HFFc6 (cell line): ENCODE measurements at regions not wholly inside any gene's neighbourhood (a gene's known extent, or its start where the extent isn't known, plus 50 kb on each side); places are given as distances from the start of the nearest gene placed in this dataset.

Experiments
- DNase-seq: peaks from one replicate; pipeline ENCODE4 v3.0.0-alpha.2; 2018
- H3K27ac Mint-ChIP-seq: 2 replicates; pipeline ENCODE4 v1.8.0; 2020; ENCODE audit warnings: mild to moderate bottlenecking, mixed read lengths
- H3K27me3 Mint-ChIP-seq: 2 replicates; pipeline ENCODE4 v1.8.0; 2021; ENCODE audit warnings: mild to moderate bottlenecking, moderate library complexity, mixed read lengths; ENCODE audit not compliant: insufficient read depth
- H3K36me3 Mint-ChIP-seq: 2 replicates; pipeline ENCODE4 v1.8.0; 2021; ENCODE audit warnings: low read depth, mixed read lengths
- H3K4me1 Mint-ChIP-seq: 2 replicates; pipeline ENCODE4 v1.8.0; 2020; ENCODE audit warnings: low read depth, mixed read lengths
- H3K4me3 Mint-ChIP-seq: 2 replicates; pipeline ENCODE4 v1.8.0; 2020; ENCODE audit warnings: mild to moderate bottlenecking, moderate library complexity, mixed read lengths
- H3K9me3 Mint-ChIP-seq: 2 replicates; pipeline ENCODE4 v1.8.0; 2020; ENCODE audit warnings: mild to moderate bottlenecking, mixed read lengths
- CTCF ChIP-seq: fragments of 200-600 bp; sonication (generic); IDR thresholded peaks from 2 replicates; pipeline ENCODE4 v1.5.0; 2021; ENCODE audit warnings: antibody characterized with exemption, mild to moderate bottlenecking

- Mint-ChIP-seq H3K4me3 (no peak overlapping the region), H3K27me3 (peaks cover 21% of the 10 kb centered on the region), H3K4me1 (no peaks in the 10 kb centered on the region), H3K9me3 (no peaks in the 10 kb centered on the region), H3K36me3 (no peaks in the 10 kb centered on the region), H3K27ac (no peak overlapping the region)
- no peak for TF ChIP-seq CTCF
- no peak for DNase-seq
These were observed 60.4 kb downstream of the FOXI1 start for GRCh38 chr5:170166101-170166500.

- no peak for DNase-seq
- Mint-ChIP-seq H3K4me1 (peaks cover 4% of the 10 kb centered on the region; the same call in 1 of the 2 replicates), H3K27me3 (peaks cover 24% of the 10 kb centered on the region), H3K9me3 (no peaks in the 10 kb centered on the region), H3K4me3 (no peak overlapping the region), H3K36me3 (no peaks in the 10 kb centered on the region), H3K27ac (no peak overlapping the region)
- no peak for TF ChIP-seq CTCF
These were observed 62.3 kb downstream of the FOXI1 start for GRCh38 chr5:170168002-170168401.

GRCh38 chr5:170168797-170169196 is 63.1 kb downstream of the FOXI1 start:
- Mint-ChIP-seq H3K27me3 (peaks cover 26% of the 10 kb centered on the region), H3K4me1 (peaks cover 10% of the 10 kb centered on the region; the same call in 1 of the 2 replicates), H3K4me3 (no peak overlapping the region), H3K9me3 (no peaks in the 10 kb centered on the region), H3K36me3 (no peaks in the 10 kb centered on the region), H3K27ac (no peak overlapping the region)
- no peak for DNase-seq
- no peak for TF ChIP-seq CTCF

- no peak for DNase-seq
- Mint-ChIP-seq H3K4me3 (no peak overlapping the region), H3K27ac (no peak overlapping the region), H3K9me3 (no peaks in the 10 kb centered on the region), H3K27me3 (peaks cover 25% of the 10 kb centered on the region), H3K36me3 (no peaks in the 10 kb centered on the region), H3K4me1 (peaks cover 10% of the 10 kb centered on the region; the same call in 1 of the 2 replicates)
- TF ChIP-seq CTCF = no peak
These were observed 62.8 kb upstream of the C5orf58 start for GRCh38 chr5:170169996-170170395.

- no peaks in the 10 kb centered on the region for H3K36me3 Mint-ChIP-seq
- DNase-seq = no peak
These were observed 61.0 kb upstream of the C5orf58 start for GRCh38 chr5:170171811-170172210.

More at GRCh38 chr5:170171811-170172210, 61.0 kb upstream of the C5orf58 start:
- Mint-ChIP-seq H3K27me3 (peaks cover 23% of the 10 kb centered on the region), H3K27ac (no peak overlapping the region), H3K4me3 (no peak overlapping the region), H3K4me1 (peaks cover 10% of the 10 kb centered on the region; the same call in 1 of the 2 replicates), H3K9me3 (no peaks in the 10 kb centered on the region)
- TF ChIP-seq CTCF = no peak
